ENCODE measurements at regions not wholly inside any gene's neighbourhood (a gene's known extent, or its start where the extent isn't known, plus 50 kb on each side); places are given as distances from the start of the nearest gene placed in this dataset.

- Histone ChIP-seq H3K27me3 (ENCODE audit: control insufficient read depth in 1 of 2, insufficient read depth in 2 of 2, low read length in 2 of 2) (no peaks in the 10 kb centered on the region), H3K9me3 (ENCODE audit: control insufficient read depth in 1 of 2, insufficient read depth in 1 of 2, low read length in 2 of 2) (no peaks in the 10 kb centered on the region), H3K36me3 (ENCODE audit: insufficient read depth, low read length) (no peaks in the 10 kb centered on the region), H3K4me1 (ENCODE audit: insufficient read depth, low read length) (peaks cover 25% of the 10 kb centered on the region), H3K4me3 (ENCODE audit: low read length) (no peak overlapping the region), H3K27ac (ENCODE audit: low read depth in 1 of 2, low read length in 2 of 2) (no peak overlapping the region)
- DNase-seq = no peak
- Mint-ChIP-seq H3K4me1 (ENCODE audit: low read depth) (peaks cover 33% of the 10 kb centered on the region), H3K27me3 (no peaks in the 10 kb centered on the region), H3K9me3 (no peaks in the 10 kb centered on the region), H3K4me3 (no peak overlapping the region), H3K27ac (no peak overlapping the region), H3K36me3 (ENCODE audit: low read depth) (no peaks in the 10 kb centered on the region)
- ATAC-seq (ENCODE audit: poor library complexity) = no peak
- intact Hi-C loops (cut with DNase I, micrococcal nuclease) = loop anchor here in 1 of 2 experiments (2.0 kb wide), 1 partner anchor 16 kb away; no protein-coding TSS in a partner anchor
- POLR2A ChIA-PET = interaction anchor here (0.7 kb wide), 1 partner anchor 27 kb away, joined by 3 read pairs; no protein-coding TSS in a partner anchor
- CTCF ChIA-PET = no interaction called here
- no peak for TF ChIP-seq CTCF (IDR thresholded peaks at IDR 0.05)
Measured at GRCh38 chr1:54456921-54457529, 50.8 kb upstream of the SSBP3 start.

- TF ChIP-seq CTCF (IDR thresholded peaks at IDR 0.05) = no peak
- no peaks in the 10 kb centered on the region for H3K27me3 Mint-ChIP-seq
- Histone ChIP-seq H3K27ac (ENCODE audit: low read depth in 1 of 2, low read length in 2 of 2) (no peak overlapping the region), H3K27me3 (ENCODE audit: control insufficient read depth in 1 of 2, insufficient read depth in 2 of 2, low read length in 2 of 2) (no peaks in the 10 kb centered on the region), H3K36me3 (ENCODE audit: insufficient read depth, low read length) (no peaks in the 10 kb centered on the region), H3K9me3 (ENCODE audit: control insufficient read depth in 1 of 2, insufficient read depth in 1 of 2, low read length in 2 of 2) (no peaks in the 10 kb centered on the region), H3K4me3 (ENCODE audit: low read length) (no peak overlapping the region), H3K4me1 (ENCODE audit: insufficient read depth, low read length) (peaks cover 24% of the 10 kb centered on the region)
- H3K36me3 Mint-ChIP-seq (ENCODE audit: low read depth) = no peaks in the 10 kb centered on the region
- ATAC-seq (ENCODE audit: poor library complexity) (no peak), DNase-seq (no peak)
- ChIA-PET CTCF (no interaction called here), POLR2A (interaction anchor here (0.7 kb wide), 1 partner anchor 28 kb away, joined by 3 read pairs; no protein-coding TSS in a partner anchor)
- no peak overlapping the region for H3K4me3 Mint-ChIP-seq
- intact Hi-C loops (cut with DNase I, micrococcal nuclease) = loop anchor here in 1 of 2 experiments (2.0 kb wide), 1 partner anchor 16 kb away; no protein-coding TSS in a partner anchor
- no peaks in the 10 kb centered on the region for H3K9me3 Mint-ChIP-seq
- peak overlapping the region; percentile 45 for H3K27ac Mint-ChIP-seq
- peaks cover 29% of the 10 kb centered on the region for H3K4me1 Mint-ChIP-seq (ENCODE audit: low read depth)
Measured at GRCh38 chr1:54456361-54456760, 50.2 kb upstream of the SSBP3 start.
